HFF-Myc (cell line): ENCODE measurements at regions not wholly inside any gene's neighbourhood (a gene's known extent, or its start where the extent isn't known, plus 50 kb on each side); places are given as distances from the start of the nearest gene placed in this dataset.

Experiments used
- DNase-seq: peaks from one replicate; pipeline ENCODE4 v3.0.0-alpha.2; 2011; ENCODE audit warnings: low read depth; ENCODE audit errors: extremely low read depth
- H3K4me3 ChIP-seq: replicated peaks from 2 replicates; pipeline ENCODE4 v1.5.1; 2011; ENCODE audit warnings: low read depth, mild to moderate bottlenecking, control low read depth, low read length
- CTCF ChIP-seq: IDR thresholded peaks from 2 replicates; pipeline ENCODE4 v1.5.1; 2012; ENCODE audit warnings: mild to moderate bottlenecking, low read depth, low read length, control low read depth; ENCODE audit errors: missing control alignments

- TF ChIP-seq CTCF: no peak
- no peak for DNase-seq
Measured at GRCh38 chr14:100463937-100464336, 123.3 kb downstream of the BEGAIN start.

GRCh38 chr14:100466111-100466856 lies 120.9 kb downstream of the BEGAIN start:
- TF ChIP-seq CTCF: no peak

More at GRCh38 chr14:100463937-100464336, 123.3 kb downstream of the BEGAIN start:
- H3K4me3 ChIP-seq: no peak overlapping the region

GRCh38 chr14:100467046-100467750 lies 120.0 kb downstream of the BEGAIN start:
- no peak for TF ChIP-seq CTCF
- DNase-seq: no peak
- H3K4me3 ChIP-seq: no peak overlapping the region

More at GRCh38 chr14:100466111-100466856, 120.9 kb downstream of the BEGAIN start:
- DNase-seq: no peak
- H3K4me3 ChIP-seq: no peak overlapping the region

DNA sequence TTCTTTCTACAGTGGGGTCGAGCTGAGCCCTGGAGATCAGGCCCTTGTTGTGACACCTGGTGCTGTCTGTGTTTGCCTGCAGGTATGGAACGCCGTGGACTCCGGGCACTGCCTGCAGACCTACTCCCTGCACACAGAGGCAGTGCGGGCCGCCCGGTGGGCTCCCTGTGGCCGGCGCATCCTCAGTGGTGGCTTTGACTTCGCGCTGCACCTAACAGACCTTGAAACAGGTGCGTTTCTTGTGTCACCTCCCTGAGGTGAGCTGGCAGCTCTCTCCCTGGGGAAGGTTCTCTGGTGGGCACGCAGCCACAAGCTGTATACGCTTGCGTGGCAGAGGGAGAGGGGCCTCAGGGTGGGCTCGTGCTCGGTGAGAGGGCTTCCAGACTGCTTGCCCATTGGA lies 119.3 kb downstream of the BEGAIN start:
- no peak for DNase-seq
- H3K4me3 ChIP-seq: no peak overlapping the region
- no peak for TF ChIP-seq CTCF

DNA sequence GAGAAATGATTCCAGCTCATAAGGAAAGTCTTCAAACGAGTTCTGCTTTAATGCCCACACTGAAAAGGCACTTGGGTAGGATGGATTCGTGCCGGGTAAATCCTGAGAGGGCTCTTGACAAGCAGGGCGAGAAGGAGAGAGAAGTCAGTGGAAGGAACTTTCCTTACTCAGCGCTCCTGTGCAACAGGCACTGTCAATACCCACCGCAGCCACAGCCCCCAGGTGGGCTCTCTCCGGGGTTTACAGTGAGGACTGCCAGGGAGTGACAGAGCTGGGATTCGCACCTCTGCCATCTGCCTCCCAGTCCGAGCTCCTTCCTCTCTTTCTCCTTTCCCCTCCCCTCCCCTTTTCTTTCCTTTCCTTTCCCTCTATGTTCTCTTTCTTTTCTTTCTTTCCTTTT lies 118.7 kb downstream of the BEGAIN start:
- no peak for TF ChIP-seq CTCF
- no peak overlapping the region for H3K4me3 ChIP-seq
- DNase-seq: no peak

DNA sequence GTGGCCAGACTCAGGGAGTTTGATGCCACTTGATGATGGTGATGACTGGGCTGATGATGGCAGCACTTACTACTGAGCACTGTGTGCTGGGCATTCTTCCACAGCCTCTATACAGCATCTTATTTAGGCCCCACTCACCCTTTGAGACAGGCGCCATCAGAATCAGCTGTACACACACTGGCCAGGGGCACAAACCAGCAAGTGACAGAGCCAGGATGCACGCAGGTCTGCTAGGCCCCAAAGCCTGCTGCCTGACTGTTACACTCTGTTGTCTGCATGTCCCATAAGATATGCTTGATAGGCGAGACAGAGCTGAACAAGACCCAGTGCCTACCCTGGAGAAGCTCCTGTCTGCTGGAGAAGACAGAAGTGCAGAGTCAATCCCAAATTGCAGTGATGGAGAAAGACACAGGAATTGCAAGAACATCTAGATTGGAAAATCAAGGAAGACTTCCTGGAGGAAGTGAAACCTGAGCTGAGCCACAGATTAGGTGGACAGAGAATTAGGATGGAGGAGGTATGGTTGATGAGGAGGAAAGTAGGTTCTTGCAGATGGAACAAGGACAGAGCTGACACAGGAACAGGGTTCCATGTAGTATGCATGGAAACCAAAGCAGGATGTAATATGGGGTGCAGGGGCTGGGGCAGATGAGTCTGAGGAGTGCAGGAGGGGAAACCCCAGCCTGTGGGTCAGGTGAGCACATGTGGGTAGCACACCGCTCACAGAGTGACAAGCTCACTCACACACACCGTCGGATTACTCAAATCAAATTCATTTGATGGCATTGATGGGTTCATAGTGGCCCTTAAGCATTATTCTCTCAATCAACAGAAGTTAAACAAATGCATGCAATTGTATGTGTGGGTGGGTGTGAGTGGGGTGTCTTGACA lies 117.3 kb downstream of the BEGAIN start:
- no peak for DNase-seq
- no peak for TF ChIP-seq CTCF
- no peak overlapping the region for H3K4me3 ChIP-seq
